Chondrocyte (in vitro differentiated cells): ENCODE measurements at regions not wholly inside any gene's neighbourhood (a gene's known extent, or its start where the extent isn't known, plus 50 kb on each side); places are given as distances from the start of the nearest gene placed in this dataset.

Experiments used
- DNase-seq: peaks from one replicate; pipeline ENCODE4 v3.0.0; 2021; ENCODE audit warnings: mixed read lengths, low spot score
- H3K27ac Mint-ChIP-seq: one replicate; pipeline ENCODE4 v1.8.0; 2021; ENCODE audit warnings: mild to moderate bottlenecking, moderate library complexity, mixed read lengths; ENCODE audit not compliant: unreplicated experiment
- H3K27me3 Mint-ChIP-seq: 2 replicates; pipeline ENCODE4 v1.8.0; 2021; ENCODE audit warnings: low read depth, mixed read lengths
- H3K36me3 Mint-ChIP-seq: 2 replicates; pipeline ENCODE4 v1.8.0; 2021; ENCODE audit warnings: low read depth, mixed read lengths
- H3K4me1 Mint-ChIP-seq: 2 replicates; pipeline ENCODE4 v1.8.0; 2021; ENCODE audit warnings: low read depth, mild to moderate bottlenecking, mixed read lengths
- H3K4me3 Mint-ChIP-seq: one replicate; pipeline ENCODE4 v1.8.0; 2021; ENCODE audit warnings: mild to moderate bottlenecking, moderate library complexity, mixed read lengths; ENCODE audit not compliant: unreplicated experiment
- H3K9me3 Mint-ChIP-seq: 2 replicates; pipeline ENCODE4 v1.8.0; 2021; ENCODE audit warnings: low read depth, mixed read lengths
- TF ChIP-seq, protein P1 (sequence below): fragments of 200-600 bp; sonication (generic); IDR thresholded peaks from 2 replicates; pipeline ENCODE4 v1.5.0; 2021; ENCODE audit warnings: antibody characterized with exemption, mild to moderate bottlenecking, moderate library complexity

DNA sequence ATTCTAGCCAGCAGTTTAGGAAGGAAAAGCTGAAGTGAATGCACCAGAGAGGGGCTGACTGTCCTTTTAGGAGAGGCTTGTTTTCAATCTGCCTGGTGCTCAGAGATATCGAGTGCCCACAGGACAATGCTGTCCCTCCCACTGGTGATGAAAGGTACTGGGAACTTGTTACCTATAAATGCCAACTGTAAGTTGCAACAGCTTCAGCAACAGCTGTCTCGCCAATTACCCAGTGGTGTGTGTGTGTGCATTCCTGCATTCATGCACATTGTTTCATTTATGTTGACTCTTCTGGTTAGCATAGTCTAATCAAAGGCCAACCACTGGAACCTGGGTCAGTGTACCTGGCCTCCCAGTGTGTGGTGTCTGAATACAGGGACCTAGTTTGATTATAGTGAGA, 161.1 kb downstream of the CSNK1G3 start:
- H3K9me3 Mint-ChIP-seq: peaks cover 19% of the 10 kb centered on the region
- H3K27ac Mint-ChIP-seq: no peak overlapping the region
- TF ChIP-seq, protein P1, sequence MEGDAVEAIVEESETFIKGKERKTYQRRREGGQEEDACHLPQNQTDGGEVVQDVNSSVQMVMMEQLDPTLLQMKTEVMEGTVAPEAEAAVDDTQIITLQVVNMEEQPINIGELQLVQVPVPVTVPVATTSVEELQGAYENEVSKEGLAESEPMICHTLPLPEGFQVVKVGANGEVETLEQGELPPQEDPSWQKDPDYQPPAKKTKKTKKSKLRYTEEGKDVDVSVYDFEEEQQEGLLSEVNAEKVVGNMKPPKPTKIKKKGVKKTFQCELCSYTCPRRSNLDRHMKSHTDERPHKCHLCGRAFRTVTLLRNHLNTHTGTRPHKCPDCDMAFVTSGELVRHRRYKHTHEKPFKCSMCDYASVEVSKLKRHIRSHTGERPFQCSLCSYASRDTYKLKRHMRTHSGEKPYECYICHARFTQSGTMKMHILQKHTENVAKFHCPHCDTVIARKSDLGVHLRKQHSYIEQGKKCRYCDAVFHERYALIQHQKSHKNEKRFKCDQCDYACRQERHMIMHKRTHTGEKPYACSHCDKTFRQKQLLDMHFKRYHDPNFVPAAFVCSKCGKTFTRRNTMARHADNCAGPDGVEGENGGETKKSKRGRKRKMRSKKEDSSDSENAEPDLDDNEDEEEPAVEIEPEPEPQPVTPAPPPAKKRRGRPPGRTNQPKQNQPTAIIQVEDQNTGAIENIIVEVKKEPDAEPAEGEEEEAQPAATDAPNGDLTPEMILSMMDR: no peak
- peaks cover 16% of the 10 kb centered on the region for H3K4me1 Mint-ChIP-seq
- H3K27me3 Mint-ChIP-seq: no peaks in the 10 kb centered on the region
- H3K4me3 Mint-ChIP-seq: no peak overlapping the region
- no peak for DNase-seq
- peaks cover 6% of the 10 kb centered on the region for H3K36me3 Mint-ChIP-seq

DNA sequence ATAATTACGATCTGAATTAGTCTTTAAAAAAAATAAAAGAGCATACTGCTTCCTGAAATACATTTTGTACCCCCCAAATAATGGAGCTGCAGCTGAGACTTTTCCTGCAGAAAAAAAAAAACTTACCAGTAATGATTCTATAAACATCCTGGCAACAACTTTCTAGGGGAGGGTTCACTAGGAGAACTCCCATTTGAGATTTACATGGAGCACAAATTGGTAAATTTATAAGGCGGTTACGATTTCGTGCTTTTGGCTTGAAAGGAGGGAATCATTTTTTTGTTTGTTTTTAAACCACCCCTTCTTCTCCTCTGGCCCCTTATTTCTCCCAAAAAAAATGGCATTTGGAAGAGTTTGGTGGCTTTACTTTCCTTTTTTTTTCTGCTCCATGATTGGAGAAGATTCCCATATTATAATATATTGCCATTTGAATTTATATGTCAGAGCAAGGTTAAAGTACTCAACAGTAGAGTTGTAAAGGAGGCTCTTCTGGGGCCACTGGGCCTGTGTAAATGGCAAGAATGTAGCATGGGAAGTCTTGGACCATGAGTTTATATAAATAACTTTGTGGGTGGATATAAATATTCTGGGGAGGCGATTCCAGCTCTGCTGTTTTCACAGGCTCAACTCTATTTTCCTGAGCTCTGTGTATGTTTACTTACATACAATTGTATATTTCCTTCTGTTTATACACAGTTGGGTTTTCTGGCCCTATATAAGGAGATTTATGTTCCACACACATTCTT, 159.9 kb downstream of the CSNK1G3 start:
- no peaks in the 10 kb centered on the region for H3K27me3 Mint-ChIP-seq
- H3K36me3 Mint-ChIP-seq: no peaks in the 10 kb centered on the region
- TF ChIP-seq, protein P1: no peak
- no peak for DNase-seq
- H3K9me3 Mint-ChIP-seq: peaks cover 12% of the 10 kb centered on the region
- H3K27ac Mint-ChIP-seq: no peak overlapping the region
- no peak overlapping the region for H3K4me3 Mint-ChIP-seq
- peaks cover 16% of the 10 kb centered on the region for H3K4me1 Mint-ChIP-seq

DNA sequence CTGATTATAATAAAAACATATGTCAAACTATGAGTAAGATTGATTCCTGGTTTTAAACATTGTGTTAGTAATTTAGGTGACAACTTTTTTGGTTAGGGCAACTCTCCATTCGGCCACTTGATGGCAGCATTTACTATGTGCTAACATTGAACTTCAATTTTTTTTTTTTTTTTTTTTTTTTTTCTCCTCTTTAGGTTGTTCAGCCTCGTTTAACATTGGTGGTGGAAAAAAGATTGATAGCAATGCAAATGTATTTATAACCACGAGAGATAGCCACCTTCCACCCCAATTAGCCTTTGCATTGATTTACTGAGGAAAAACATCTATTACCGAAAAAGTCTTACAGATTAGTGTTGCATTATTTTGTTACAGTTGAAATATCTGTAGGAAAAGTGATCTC, 159.1 kb downstream of the CSNK1G3 start:
- TF ChIP-seq, protein P1: peak; percentile 92
- Mint-ChIP-seq H3K4me3 (no peak overlapping the region), H3K9me3 (peaks cover 10% of the 10 kb centered on the region), H3K27me3 (no peaks in the 10 kb centered on the region), H3K36me3 (no peaks in the 10 kb centered on the region), H3K27ac (no peak overlapping the region), H3K4me1 (peaks cover 16% of the 10 kb centered on the region)
- DNase-seq: no peak
